Epithelial cell of esophagus (primary cell): ENCODE measurements at regions not wholly inside any gene's neighbourhood (a gene's known extent, or its start where the extent isn't known, plus 50 kb on each side); places are given as distances from the start of the nearest gene placed in this dataset.

Source experiments
- DNase-seq: peaks from one replicate; pipeline ENCODE4 v3.0.0; 2010; ENCODE audit warnings: low read depth
- H3K4me3 ChIP-seq: 2 replicates; pipeline ENCODE4 v1.5.1; 2011; ENCODE audit warnings: mild to moderate bottlenecking, low read length, control low read depth
- CTCF ChIP-seq: IDR thresholded peaks from 2 replicates; pipeline ENCODE4 v1.5.1; 2011; ENCODE audit warnings: low read depth, mild to moderate bottlenecking, low read length, control low read depth, inconsistent platforms; ENCODE audit not compliant: insufficient read depth; ENCODE audit errors: missing control alignments

GRCh38 chr6:1510239-1510638 lies 99.5 kb upstream of the FOXC1 start:
- DNase-seq: no peak
- H3K4me3 ChIP-seq: no peak overlapping the region
- TF ChIP-seq CTCF: no peak

GRCh38 chr6:1513215-1513780 lies 96.4 kb upstream of the FOXC1 start:
- TF ChIP-seq CTCF: no peak
- no peak for DNase-seq
- H3K4me3 ChIP-seq: no peak overlapping the region

- no peak for TF ChIP-seq CTCF
- H3K4me3 ChIP-seq: no peak overlapping the region
- DNase-seq: no peak
These were observed 95.6 kb upstream of the FOXC1 start for GRCh38 chr6:1514078-1514477.

- no peak for DNase-seq
- H3K4me3 ChIP-seq: no peak overlapping the region
- TF ChIP-seq CTCF: no peak
These were observed 94.4 kb upstream of the FOXC1 start for GRCh38 chr6:1515280-1515679.

- TF ChIP-seq CTCF: no peak
- no peak for DNase-seq
- H3K4me3 ChIP-seq: no peak overlapping the region
These were observed 93.9 kb upstream of the FOXC1 start for GRCh38 chr6:1515781-1516180.

GRCh38 chr6:1516742-1517520 lies 92.8 kb upstream of the FOXC1 start:
- DNase-seq: no peak
- H3K4me3 ChIP-seq: no peak overlapping the region
- TF ChIP-seq CTCF: no peak

- no peak for TF ChIP-seq CTCF
- no peak overlapping the region for H3K4me3 ChIP-seq
- no peak for DNase-seq
These were observed 90.9 kb upstream of the FOXC1 start for GRCh38 chr6:1518855-1519254.
